Cerebellar cortex (tissue), 1 donor: ENCODE measurements at regions not wholly inside any gene's neighbourhood (a gene's known extent, or its start where the extent isn't known, plus 50 kb on each side); places are given as distances from the start of the nearest gene placed in this dataset.
A peak's percentile ranks its signal among the peaks of the same experiment; 100 is the strongest.
"Not testable (repeated sequence)": the region's sequence is repeated elsewhere in the genome, so short reads cannot be mapped to it uniquely, and the experiment has no call there.

Experiments
- DNase-seq: peaks from one replicate; pipeline ENCODE4 v3.0.0-alpha.2; 2015; ENCODE audit warnings: low spot score

- no peak for DNase-seq
Observed at GRCh38 chr6:170096803-170097504, 193.9 kb downstream of the DLL1 start.

- no peak for DNase-seq
Observed at GRCh38 chr6:170096191-170096802, 194.6 kb downstream of the DLL1 start.

GRCh38 chr6:170095273-170095981 is 195.5 kb downstream of the DLL1 start:
- no peak for DNase-seq

- no peak for DNase-seq
Observed at GRCh38 chr6:170094686-170095272, 196.1 kb downstream of the DLL1 start.

GRCh38 chr6:170093658-170094596 is 197.0 kb downstream of the DLL1 start:
- DNase-seq, result no peak

- no peak for DNase-seq
Observed at GRCh38 chr6:170093276-170093657, 197.6 kb downstream of the DLL1 start.

GRCh38 chr6:170092826-170093225 is 198.1 kb downstream of the DLL1 start:
- DNase-seq, result no peak

GRCh38 chr6:170091639-170092579 is 199.0 kb downstream of the DLL1 start:
- DNase-seq, result no peak

- DNase-seq, result no peak
Observed at GRCh38 chr6:170091000-170091638, 199.8 kb downstream of the DLL1 start.

- DNase-seq, result no peak
Observed at GRCh38 chr6:170090561-170090960, 200.3 kb downstream of the DLL1 start.

GRCh38 chr6:170089963-170090362 is 200.9 kb downstream of the DLL1 start:
- DNase-seq, result no peak

GRCh38 chr6:170088582-170088955 is 202.3 kb downstream of the DLL1 start:
- DNase-seq, result no peak

GRCh38 chr6:170087941-170088581 is 202.8 kb downstream of the DLL1 start:
- DNase-seq, result no peak

GRCh38 chr6:170087421-170087780 is 203.5 kb downstream of the DLL1 start:
- DNase-seq, result not testable (repeated sequence)

- DNase-seq, result no peak
Observed at GRCh38 chr6:170086639-170087420, 204.0 kb downstream of the DLL1 start.

GRCh38 chr6:170085475-170086401 is 205.1 kb downstream of the DLL1 start:
- peak; percentile 9 for DNase-seq

GRCh38 chr6:170084166-170084730 is 206.6 kb downstream of the DLL1 start:
- no peak for DNase-seq
